GM20000 (cell line): ENCODE measurements at regions not wholly inside any gene's neighbourhood (a gene's known extent, or its start where the extent isn't known, plus 50 kb on each side); places are given as distances from the start of the nearest gene placed in this dataset.

ENCODE experiments used
- DNase-seq: peaks from one replicate; pipeline ENCODE4 v3.0.0; 2012; ENCODE audit warnings: low spot score
- TF ChIP-seq, protein P1 (sequence below): IDR thresholded peaks from 2 replicates; pipeline ENCODE4 v1.5.1; 2012; ENCODE audit warnings: mild to moderate bottlenecking, control low read depth; ENCODE audit errors: extremely low read depth, missing control alignments

DNA sequence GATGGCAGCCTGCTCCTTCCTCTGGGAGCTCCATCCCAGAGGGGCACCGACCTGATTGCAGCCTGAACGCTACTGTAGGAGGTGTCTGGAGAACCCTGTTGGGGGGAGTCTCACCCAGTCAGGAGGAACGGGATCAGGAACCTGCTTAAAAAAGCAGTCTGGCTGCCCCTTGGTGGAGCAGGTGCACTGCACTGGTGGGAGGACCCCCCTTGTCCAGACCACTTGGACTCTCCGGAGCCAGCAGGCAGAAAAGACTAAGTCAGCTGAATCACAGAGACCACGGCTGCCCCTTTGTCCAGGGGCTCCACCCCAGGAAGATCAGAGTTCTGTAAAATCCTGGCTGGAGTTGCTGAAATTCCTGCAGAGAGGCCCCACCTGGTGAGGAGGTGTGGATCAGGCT, 67.3 kb upstream of the MAGEB18 start:
- TF ChIP-seq, protein P1, sequence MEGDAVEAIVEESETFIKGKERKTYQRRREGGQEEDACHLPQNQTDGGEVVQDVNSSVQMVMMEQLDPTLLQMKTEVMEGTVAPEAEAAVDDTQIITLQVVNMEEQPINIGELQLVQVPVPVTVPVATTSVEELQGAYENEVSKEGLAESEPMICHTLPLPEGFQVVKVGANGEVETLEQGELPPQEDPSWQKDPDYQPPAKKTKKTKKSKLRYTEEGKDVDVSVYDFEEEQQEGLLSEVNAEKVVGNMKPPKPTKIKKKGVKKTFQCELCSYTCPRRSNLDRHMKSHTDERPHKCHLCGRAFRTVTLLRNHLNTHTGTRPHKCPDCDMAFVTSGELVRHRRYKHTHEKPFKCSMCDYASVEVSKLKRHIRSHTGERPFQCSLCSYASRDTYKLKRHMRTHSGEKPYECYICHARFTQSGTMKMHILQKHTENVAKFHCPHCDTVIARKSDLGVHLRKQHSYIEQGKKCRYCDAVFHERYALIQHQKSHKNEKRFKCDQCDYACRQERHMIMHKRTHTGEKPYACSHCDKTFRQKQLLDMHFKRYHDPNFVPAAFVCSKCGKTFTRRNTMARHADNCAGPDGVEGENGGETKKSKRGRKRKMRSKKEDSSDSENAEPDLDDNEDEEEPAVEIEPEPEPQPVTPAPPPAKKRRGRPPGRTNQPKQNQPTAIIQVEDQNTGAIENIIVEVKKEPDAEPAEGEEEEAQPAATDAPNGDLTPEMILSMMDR = no peak
- DNase-seq = no peak

DNA sequence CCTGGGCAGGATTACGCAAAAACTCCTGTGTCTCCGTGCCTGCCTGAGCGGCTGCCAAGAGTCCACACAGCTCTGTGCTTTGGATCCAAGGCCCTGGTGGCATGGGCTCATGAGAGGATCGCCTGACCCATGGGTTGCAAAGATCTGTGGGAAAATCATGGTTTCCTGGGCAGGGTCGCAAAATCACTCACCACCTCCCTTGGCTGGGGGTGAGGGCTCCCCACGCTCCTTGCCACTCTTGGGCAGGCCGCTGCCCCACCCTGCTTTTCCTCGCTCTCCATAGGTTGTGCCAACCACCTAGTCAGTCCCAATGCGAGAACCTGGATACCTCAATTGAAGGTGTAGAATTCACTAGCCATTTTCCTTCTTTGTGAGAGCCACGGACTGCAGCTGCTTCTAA, 66.5 kb upstream of the MAGEB18 start:
- TF ChIP-seq, protein P1 = no peak

DNA sequence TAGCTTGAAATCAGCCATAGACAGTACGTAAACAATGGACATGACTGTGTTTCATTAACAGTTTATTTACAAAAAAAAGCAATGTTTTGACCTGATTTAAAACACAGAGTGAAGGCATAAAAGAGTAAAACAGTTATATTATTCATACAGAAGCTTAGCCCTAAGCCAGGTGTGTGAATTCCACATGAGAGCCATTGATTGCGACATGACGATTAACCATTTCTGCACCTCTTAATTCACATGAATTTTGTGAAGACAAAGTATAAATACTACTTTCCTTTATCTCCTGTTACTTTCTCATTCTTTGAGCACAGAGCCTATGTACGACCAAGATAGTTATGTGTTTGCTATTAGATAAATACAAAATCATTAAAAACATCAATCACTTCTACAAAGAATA, 55.0 kb upstream of the MAGEB18 start:
- DNase-seq = no peak
- TF ChIP-seq, protein P1 = no peak

More for the DNA sequence above, 66.5 kb upstream of the MAGEB18 start:
- DNase-seq = no peak
